ENCODE measurements at regions not wholly inside any gene's neighbourhood (a gene's known extent, or its start where the extent isn't known, plus 50 kb on each side); places are given as distances from the start of the nearest gene placed in this dataset.

GRCh38 chr1:21368515-21369289 is 71.2 kb upstream of the NBPF3 start (continued):
- TF ChIP-seq, protein P1, sequence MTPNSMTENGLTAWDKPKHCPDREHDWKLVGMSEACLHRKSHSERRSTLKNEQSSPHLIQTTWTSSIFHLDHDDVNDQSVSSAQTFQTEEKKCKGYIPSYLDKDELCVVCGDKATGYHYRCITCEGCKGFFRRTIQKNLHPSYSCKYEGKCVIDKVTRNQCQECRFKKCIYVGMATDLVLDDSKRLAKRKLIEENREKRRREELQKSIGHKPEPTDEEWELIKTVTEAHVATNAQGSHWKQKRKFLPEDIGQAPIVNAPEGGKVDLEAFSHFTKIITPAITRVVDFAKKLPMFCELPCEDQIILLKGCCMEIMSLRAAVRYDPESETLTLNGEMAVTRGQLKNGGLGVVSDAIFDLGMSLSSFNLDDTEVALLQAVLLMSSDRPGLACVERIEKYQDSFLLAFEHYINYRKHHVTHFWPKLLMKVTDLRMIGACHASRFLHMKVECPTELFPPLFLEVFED (CRISPR knock-in tag; conservative IDR thresholded peaks at IDR 0.05): peak; percentile 74
- TF ChIP-seq PHB (CRISPR knock-in tag; IDR thresholded peaks at IDR 0.05) (no peak), KDM5B (IDR thresholded peaks at IDR 0.05; ENCODE audit: insufficient replicate concordance, low read depth, low read length) (no peak), CHD1 (IDR thresholded peaks at IDR 0.05; ENCODE audit: low read length) (no peak), XRCC5 (IDR thresholded peaks at IDR 0.05; ENCODE audit: low read depth, low read length) (peak; percentile 61; the same call in 1 of the 2 replicates), SMAD2 (IDR thresholded peaks at IDR 0.05; ENCODE audit: low read depth, low read length) (no peak), SRF (CRISPR knock-in tag; IDR thresholded peaks at IDR 0.05) (no peak), ZNF212 (CRISPR knock-in tag; IDR thresholded peaks at IDR 0.05) (no peak), HDGF (IDR thresholded peaks at IDR 0.05) (peak; percentile 93; the same call in 1 of the 2 replicates), HMG20B (CRISPR knock-in tag; IDR thresholded peaks at IDR 0.05) (no peak), CEBPB (tag; IDR thresholded peaks at IDR 0.05) (no peak), ILF3 (IDR thresholded peaks at IDR 0.05; ENCODE audit: borderline replicate concordance) (no peak), IRF1 (CRISPR knock-in tag; IDR thresholded peaks at IDR 0.05; ENCODE audit: borderline replicate concordance) (no peak), ELK3 (CRISPR knock-in tag; IDR thresholded peaks at IDR 0.05) (0 out of 2 replicates have a peak, but pooled peaks have one; percentile 57), SOX6 (IDR thresholded peaks at IDR 0.05) (0 out of 2 replicates have a peak, but pooled peaks have one; percentile 12)
- TF ChIP-seq, protein P2, sequence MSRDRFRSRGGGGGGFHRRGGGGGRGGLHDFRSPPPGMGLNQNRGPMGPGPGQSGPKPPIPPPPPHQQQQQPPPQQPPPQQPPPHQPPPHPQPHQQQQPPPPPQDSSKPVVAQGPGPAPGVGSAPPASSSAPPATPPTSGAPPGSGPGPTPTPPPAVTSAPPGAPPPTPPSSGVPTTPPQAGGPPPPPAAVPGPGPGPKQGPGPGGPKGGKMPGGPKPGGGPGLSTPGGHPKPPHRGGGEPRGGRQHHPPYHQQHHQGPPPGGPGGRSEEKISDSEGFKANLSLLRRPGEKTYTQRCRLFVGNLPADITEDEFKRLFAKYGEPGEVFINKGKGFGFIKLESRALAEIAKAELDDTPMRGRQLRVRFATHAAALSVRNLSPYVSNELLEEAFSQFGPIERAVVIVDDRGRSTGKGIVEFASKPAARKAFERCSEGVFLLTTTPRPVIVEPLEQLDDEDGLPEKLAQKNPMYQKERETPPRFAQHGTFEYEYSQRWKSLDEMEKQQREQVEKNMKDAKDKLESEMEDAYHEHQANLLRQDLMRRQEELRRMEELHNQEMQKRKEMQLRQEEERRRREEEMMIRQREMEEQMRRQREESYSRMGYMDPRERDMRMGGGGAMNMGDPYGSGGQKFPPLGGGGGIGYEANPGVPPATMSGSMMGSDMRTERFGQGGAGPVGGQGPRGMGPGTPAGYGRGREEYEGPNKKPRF (IDR thresholded peaks at IDR 0.05; ENCODE audit: low read depth, low read length): no peak
- TF ChIP-seq, protein P3, sequence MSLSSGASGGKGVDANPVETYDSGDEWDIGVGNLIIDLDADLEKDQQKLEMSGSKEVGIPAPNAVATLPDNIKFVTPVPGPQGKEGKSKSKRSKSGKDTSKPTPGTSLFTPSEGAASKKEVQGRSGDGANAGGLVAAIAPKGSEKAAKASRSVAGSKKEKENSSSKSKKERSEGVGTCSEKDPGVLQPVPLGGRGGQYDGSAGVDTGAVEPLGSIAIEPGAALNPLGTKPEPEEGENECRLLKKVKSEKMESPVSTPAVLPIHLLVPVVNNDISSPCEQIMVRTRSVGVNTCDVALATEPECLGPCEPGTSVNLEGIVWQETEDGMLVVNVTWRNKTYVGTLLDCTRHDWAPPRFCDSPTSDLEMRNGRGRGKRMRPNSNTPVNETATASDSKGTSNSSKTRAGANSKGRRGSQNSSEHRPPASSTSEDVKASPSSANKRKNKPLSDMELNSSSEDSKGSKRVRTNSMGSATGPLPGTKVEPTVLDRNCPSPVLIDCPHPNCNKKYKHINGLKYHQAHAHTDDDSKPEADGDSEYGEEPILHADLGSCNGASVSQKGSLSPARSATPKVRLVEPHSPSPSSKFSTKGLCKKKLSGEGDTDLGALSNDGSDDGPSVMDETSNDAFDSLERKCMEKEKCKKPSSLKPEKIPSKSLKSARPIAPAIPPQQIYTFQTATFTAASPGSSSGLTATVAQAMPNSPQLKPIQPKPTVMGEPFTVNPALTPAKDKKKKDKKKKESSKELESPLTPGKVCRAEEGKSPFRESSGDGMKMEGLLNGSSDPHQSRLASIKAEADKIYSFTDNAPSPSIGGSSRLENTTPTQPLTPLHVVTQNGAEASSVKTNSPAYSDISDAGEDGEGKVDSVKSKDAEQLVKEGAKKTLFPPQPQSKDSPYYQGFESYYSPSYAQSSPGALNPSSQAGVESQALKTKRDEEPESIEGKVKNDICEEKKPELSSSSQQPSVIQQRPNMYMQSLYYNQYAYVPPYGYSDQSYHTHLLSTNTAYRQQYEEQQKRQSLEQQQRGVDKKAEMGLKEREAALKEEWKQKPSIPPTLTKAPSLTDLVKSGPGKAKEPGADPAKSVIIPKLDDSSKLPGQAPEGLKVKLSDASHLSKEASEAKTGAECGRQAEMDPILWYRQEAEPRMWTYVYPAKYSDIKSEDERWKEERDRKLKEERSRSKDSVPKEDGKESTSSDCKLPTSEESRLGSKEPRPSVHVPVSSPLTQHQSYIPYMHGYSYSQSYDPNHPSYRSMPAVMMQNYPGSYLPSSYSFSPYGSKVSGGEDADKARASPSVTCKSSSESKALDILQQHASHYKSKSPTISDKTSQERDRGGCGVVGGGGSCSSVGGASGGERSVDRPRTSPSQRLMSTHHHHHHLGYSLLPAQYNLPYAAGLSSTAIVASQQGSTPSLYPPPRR (CRISPR knock-in tag; IDR thresholded peaks at IDR 0.05; ENCODE audit: borderline replicate concordance): 0 out of 2 replicates have a peak, but pooled peaks have one; percentile 3

All from K562 (cell line).